ENCODE measurements at regions not wholly inside any gene's neighbourhood (a gene's known extent, or its start where the extent isn't known, plus 50 kb on each side); places are given as distances from the start of the nearest gene placed in this dataset.

DNA sequence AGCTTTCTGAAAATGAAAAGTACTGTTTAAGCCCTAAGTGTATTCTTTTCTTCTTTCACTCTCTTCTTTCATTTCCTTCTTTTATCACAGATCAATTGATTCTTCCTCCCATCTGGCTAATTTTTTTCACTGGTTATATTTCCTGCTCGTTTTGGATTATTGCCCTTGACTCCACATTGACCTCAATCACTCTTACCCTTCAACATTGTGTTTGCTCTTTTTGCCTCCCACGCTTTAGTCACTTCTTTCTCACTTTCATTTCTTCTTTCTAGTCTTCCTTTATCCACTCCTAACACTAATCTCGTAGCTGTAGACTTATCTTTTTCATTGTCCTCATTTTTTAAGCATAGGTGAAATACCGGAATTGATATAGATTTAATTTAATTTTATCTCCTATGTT lies 320.3 kb upstream of the VRK2 start (continued):
- TF ChIP-seq, protein P1, sequence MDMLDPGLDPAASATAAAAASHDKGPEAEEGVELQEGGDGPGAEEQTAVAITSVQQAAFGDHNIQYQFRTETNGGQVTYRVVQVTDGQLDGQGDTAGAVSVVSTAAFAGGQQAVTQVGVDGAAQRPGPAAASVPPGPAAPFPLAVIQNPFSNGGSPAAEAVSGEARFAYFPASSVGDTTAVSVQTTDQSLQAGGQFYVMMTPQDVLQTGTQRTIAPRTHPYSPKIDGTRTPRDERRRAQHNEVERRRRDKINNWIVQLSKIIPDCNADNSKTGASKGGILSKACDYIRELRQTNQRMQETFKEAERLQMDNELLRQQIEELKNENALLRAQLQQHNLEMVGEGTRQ (IDR thresholded peaks at IDR 0.05; ENCODE audit: borderline replicate concordance, low read depth, low read length), result no peak
- TF ChIP-seq TAF1 (IDR thresholded peaks at IDR 0.05; ENCODE audit: borderline replicate concordance, low read depth, low read length) (no peak), EP300 (IDR thresholded peaks at IDR 0.05; ENCODE audit: borderline replicate concordance in 1 of 2, low read depth in 1 of 2, low read length in 1 of 2) (no peak), FOXJ3 (CRISPR knock-in tag; IDR thresholded peaks at IDR 0.05) (no peak), GABPA (IDR thresholded peaks at IDR 0.05; ENCODE audit: low read depth) (no peak)

DNA sequence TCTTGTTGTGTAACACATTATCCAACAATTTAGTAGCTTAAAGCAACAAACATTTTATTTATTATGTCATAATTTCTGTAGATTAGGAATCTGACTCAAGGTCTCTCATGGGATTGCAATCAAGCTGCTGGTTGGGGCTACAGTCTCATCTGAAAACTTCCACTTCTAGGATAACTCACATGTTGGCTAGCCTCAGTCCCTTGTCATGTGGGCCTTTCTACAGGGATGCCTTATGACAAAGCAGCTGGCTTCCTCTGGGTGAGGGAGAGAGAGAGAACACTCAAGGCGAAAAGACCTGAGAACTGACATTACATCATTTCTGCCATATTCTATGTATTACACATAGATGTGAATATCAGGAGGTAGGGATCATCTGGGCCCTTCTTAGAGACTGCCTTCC lies 317.9 kb upstream of the VRK2 start:
- Histone ChIP-seq H4K20me1 (ENCODE audit: insufficient read depth) (no peaks in the 10 kb centered on the region), H3K9me2 (no peaks in the 10 kb centered on the region), H2AFZ (ENCODE audit: low read depth) (no peak overlapping the region), H3K9ac (no peak overlapping the region), H3K9me3 (no peaks in the 10 kb centered on the region; the same call in 1 of the 2 replicates), H3K36me3 (replicated peaks in 1 of 2; ENCODE audit: control insufficient read depth in 1 of 2, insufficient read depth in 2 of 2, low read length in 1 of 2) (no peaks in the 10 kb centered on the region), H3K4me2 (no peak overlapping the region), H3K27me3 (ENCODE audit: insufficient read depth) (no peaks in the 10 kb centered on the region; the same call in 1 of the 2 replicates), H3K79me2 (ENCODE audit: insufficient read depth) (no peaks in the 10 kb centered on the region), H3K4me3 (ENCODE audit: low read depth in 2 of 2, low read length in 1 of 2) (no peak overlapping the region), H3F3A (replicated peaks; ENCODE audit: insufficient read depth) (no peaks in the 10 kb centered on the region), H3K4me1 (ENCODE audit: control insufficient read depth in 1 of 2, insufficient read depth in 2 of 2, low read depth in 1 of 2, low read length in 1 of 2) (no peaks in the 10 kb centered on the region; a peak in 1 of 4 replicates), H3K27ac (ENCODE audit: low read depth in 2 of 2, low read length in 1 of 2) (no peak overlapping the region)
- ChIA-PET POLR2A (no interaction called here), CTCF (no interaction called here)
- TF ChIP-seq GATA2 (CRISPR knock-in tag; IDR thresholded peaks at IDR 0.05), result no peak
- TF ChIP-seq, protein P2, sequence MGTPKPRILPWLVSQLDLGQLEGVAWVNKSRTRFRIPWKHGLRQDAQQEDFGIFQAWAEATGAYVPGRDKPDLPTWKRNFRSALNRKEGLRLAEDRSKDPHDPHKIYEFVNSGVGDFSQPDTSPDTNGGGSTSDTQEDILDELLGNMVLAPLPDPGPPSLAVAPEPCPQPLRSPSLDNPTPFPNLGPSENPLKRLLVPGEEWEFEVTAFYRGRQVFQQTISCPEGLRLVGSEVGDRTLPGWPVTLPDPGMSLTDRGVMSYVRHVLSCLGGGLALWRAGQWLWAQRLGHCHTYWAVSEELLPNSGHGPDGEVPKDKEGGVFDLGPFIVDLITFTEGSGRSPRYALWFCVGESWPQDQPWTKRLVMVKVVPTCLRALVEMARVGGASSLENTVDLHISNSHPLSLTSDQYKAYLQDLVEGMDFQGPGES (IDR thresholded peaks at IDR 0.05; ENCODE audit: low read depth, low read length), result no peak
- no peak for TF ChIP-seq MAX (IDR thresholded peaks at IDR 0.05; ENCODE audit: low read depth)
- no peak for TF ChIP-seq POLR2AphosphoS5 (IDR thresholded peaks at IDR 0.05; ENCODE audit: low read depth, low read length)
- TF ChIP-seq MEF2A (IDR thresholded peaks at IDR 0.05; ENCODE audit: borderline replicate concordance, low read depth), result no peak
- TF ChIP-seq TAF1 (IDR thresholded peaks at IDR 0.05; ENCODE audit: borderline replicate concordance, low read depth, low read length), result no peak
- TF ChIP-seq, protein P3, sequence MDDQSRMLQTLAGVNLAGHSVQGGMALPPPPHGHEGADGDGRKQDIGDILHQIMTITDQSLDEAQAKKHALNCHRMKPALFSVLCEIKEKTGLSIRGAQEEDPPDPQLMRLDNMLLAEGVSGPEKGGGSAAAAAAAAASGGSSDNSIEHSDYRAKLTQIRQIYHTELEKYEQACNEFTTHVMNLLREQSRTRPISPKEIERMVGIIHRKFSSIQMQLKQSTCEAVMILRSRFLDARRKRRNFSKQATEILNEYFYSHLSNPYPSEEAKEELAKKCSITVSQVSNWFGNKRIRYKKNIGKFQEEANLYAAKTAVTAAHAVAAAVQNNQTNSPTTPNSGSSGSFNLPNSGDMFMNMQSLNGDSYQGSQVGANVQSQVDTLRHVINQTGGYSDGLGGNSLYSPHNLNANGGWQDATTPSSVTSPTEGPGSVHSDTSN (IDR thresholded peaks at IDR 0.05), result no peak
- TF ChIP-seq CHD2 (IDR thresholded peaks at IDR 0.05; ENCODE audit: low read length, partially characterized antibody), result no peak
- no peak for TF ChIP-seq FOSL2 (IDR thresholded peaks at IDR 0.05; ENCODE audit: borderline replicate concordance, low read depth)
- TF ChIP-seq FOXJ3 (CRISPR knock-in tag; IDR thresholded peaks at IDR 0.05), result no peak
- TF ChIP-seq, protein P4, sequence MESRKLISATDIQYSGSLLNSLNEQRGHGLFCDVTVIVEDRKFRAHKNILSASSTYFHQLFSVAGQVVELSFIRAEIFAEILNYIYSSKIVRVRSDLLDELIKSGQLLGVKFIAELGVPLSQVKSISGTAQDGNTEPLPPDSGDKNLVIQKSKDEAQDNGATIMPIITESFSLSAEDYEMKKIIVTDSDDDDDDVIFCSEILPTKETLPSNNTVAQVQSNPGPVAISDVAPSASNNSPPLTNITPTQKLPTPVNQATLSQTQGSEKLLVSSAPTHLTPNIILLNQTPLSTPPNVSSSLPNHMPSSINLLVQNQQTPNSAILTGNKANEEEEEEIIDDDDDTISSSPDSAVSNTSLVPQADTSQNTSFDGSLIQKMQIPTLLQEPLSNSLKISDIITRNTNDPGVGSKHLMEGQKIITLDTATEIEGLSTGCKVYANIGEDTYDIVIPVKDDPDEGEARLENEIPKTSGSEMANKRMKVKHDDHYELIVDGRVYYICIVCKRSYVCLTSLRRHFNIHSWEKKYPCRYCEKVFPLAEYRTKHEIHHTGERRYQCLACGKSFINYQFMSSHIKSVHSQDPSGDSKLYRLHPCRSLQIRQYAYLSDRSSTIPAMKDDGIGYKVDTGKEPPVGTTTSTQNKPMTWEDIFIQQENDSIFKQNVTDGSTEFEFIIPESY (IDR thresholded peaks at IDR 0.05; ENCODE audit: borderline replicate concordance, low read depth), result no peak
- no peak for TF ChIP-seq RAD21 (IDR thresholded peaks at IDR 0.05; ENCODE audit: low read length)
- no peak for TF ChIP-seq RCOR1 (IDR thresholded peaks at IDR 0.05; ENCODE audit: low read length)
- TF ChIP-seq RXRA (IDR thresholded peaks at IDR 0.05; ENCODE audit: borderline replicate concordance, low read depth), result no peak
- no peak for DNase-seq
- 64% methylated on average over 1 of the region's 1 CpG for WGBS (ENCODE audit: low lambda C conversion rate)
